H1 (cell line): ENCODE measurements at regions not wholly inside any gene's neighbourhood (a gene's known extent, or its start where the extent isn't known, plus 50 kb on each side); places are given as distances from the start of the nearest gene placed in this dataset.

Source experiments
- ATF2 ChIP-seq: IDR thresholded peaks from 2 replicates; pipeline ENCODE4 v1.6.1; 2012; ENCODE audit warnings: low read length, inconsistent platforms
- CHD2 ChIP-seq: IDR thresholded peaks from 2 replicates; pipeline ENCODE4 v1.6.1; 2012; ENCODE audit warnings: low read length, improper control_type of control experiment
- FOSL1 ChIP-seq: IDR thresholded peaks from 2 replicates; pipeline ENCODE4 v1.6.1; 2011; ENCODE audit warnings: mild to moderate bottlenecking, low read depth, low read length, moderate library complexity; ENCODE audit not compliant: insufficient read depth
- NRF1 ChIP-seq: IDR thresholded peaks from 2 replicates; pipeline ENCODE4 v1.6.1; 2011; ENCODE audit warnings: mild to moderate bottlenecking, low read depth, low read length, improper control_type of control experiment
- RFX5 ChIP-seq: IDR thresholded peaks from 2 replicates; pipeline ENCODE4 v1.6.1; 2011; ENCODE audit warnings: low read depth, low read length, improper control_type of control experiment, borderline replicate concordance
- RXRA ChIP-seq: IDR thresholded peaks from 2 replicates; pipeline ENCODE4 v1.6.1; 2011; ENCODE audit warnings: low read depth, mild to moderate bottlenecking, low read length, moderate library complexity; ENCODE audit not compliant: insufficient read depth
- TEAD4 ChIP-seq: IDR thresholded peaks from 2 replicates; pipeline ENCODE4 v1.6.1; 2012; ENCODE audit warnings: low read depth, low read length, inconsistent platforms, mixed read lengths

DNA sequence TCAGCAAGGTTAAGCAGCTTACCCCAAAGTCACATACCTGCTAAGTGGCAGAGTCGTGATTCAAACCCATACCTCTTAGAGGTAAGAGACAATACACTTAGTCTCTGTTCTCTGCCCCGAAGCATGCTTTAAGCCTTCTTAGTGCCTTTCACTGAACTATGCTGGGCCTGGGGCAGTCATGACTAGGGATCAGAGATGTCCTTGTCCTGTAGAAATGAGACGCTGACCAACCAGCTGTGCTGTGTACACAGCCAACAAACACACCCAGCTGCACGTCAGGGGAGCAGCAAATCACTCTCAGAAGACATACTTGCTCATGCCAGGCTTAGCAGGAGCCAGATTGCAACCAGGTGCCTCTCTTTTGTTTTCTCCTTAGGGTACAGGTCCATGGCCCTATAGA, 255.7 kb downstream of the BUD13 start (continued):
- TF ChIP-seq ATF2 = no peak
- TF ChIP-seq RFX5 = no peak
- no peak for TF ChIP-seq NRF1
- no peak for TF ChIP-seq FOSL1
- TF ChIP-seq RXRA = no peak
- no peak for TF ChIP-seq TEAD4
- no peak for TF ChIP-seq CHD2
